Suppressor macrophage treated with lipopolysaccharide for 1 hour (primary cell): ENCODE measurements at regions not wholly inside any gene's neighbourhood (a gene's known extent, or its start where the extent isn't known, plus 50 kb on each side); places are given as distances from the start of the nearest gene placed in this dataset.
"Not testable (repeated sequence)": the region's sequence is repeated elsewhere in the genome, so short reads cannot be mapped to it uniquely, and the experiment has no call there.

Source experiments
- DNase-seq, 3 donors: peaks; one replicate each; pipeline ENCODE4 v3.0.0-alpha.2; 2020 to 2022

DNA sequence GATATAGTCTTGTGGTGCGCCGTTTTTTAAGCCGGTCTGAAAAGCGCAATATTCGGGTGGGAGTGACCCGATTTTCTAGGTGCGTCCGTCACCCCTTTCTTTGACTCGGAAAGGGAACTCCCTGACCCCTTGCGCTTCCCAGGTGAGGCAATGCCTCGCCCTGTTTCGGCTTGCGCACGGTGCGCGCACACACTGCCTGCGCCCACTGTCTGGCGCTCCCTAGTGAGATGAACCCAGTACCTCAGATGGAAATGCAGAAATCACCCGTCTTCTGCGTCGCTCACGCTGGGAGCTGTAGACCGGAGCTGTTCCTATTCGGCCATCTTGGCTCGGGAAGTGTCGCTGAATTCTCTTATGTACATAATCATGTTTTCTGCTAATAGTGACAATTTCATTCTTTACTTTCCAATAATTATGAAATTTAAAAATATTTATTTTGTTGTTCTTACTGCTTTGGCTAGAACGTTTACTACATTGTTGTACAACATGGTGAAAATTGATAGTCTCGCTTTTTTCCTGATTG is 61.2 kb upstream of the MINDY3 start:
- DNase-seq, result not testable (repeated sequence)

- DNase-seq, result no peak
These were observed 71.1 kb upstream of the MINDY3 start for GRCh38 chr10:15931376-15931775.

DNA sequence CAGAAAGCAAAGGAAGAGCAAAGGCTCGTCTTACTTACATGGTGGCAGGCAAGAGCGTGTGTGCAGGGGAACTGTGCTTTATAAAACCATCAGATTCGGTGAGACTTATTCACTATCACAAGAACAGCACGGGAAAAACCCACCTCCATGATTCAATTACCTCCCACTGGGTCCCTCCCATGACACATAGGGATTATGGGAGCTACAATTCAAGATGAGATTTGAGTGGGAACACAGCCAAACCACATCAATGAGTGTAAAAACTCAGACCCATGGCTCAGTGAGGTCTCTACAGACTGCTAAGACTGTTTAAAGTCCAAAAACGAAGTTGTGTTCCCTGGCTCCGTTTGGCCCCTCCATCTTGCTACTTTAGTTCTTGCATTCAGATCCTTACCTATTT is 79.2 kb upstream of the MINDY3 start:
- DNase-seq, result not testable (repeated sequence)

DNA sequence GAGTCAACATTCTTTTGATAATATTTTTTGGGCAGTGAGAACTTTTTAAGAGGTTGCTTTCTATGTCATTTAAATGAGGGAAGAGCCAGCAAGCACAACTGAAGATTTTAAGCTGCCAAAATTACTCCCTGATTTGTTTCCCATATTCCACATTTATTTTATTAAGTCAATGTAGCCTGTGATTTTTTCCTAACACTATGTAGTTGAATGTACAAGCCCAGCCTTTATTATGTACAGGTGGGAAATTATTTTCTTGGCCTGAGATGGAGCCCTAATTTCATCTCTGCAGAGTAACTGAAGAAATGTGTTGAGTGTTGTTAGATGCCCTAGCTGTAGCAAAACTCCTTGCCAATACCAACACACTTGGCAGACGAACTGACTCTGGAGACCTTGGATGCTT is 83.1 kb upstream of the MINDY3 start:
- no peak for DNase-seq

GRCh38 chr10:15954188-15954587 is 93.9 kb upstream of the MINDY3 start:
- no peak for DNase-seq

DNA sequence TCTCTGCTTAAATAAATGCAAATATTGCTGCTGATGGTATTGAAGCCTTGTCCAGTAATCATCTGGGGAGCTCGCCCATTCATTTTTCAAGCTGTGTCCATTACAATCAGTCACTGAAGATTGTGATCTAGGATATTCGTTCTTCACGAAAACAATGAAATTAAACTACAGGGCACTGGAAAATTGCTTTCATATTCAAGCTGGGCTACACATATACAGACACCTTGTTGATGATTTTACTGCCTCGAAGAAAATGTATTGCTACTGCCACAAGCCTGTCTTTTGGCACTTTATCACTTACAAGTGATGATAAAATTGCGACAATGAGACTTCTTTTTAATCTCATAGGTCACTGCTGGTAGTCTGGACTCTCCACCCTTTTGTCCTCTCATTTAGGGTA is 100.0 kb upstream of the MINDY3 start:
- no peak for DNase-seq

- not testable (repeated sequence) for DNase-seq
These were observed 112.4 kb upstream of the MINDY3 start for GRCh38 chr10:15972736-15973135.

DNA sequence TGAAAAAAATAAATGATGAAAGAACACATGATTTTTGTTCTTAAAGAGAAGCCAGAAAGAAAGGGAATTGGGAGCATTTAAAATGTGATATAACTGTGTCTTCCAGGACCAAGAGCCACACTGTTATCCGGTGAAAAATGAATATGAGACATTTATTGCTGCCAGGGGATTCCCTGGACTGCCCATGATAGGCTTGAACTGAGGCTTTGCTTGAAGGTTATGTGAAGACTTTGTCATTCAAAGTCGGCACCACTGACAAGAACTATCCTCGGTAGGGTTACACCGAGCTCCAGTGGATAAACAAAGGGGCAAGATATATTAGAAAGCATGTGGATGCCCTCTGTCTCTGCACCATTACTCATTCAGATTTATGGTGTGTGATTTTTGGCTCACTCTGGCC is 125.4 kb upstream of the MINDY3 start:
- no peak for DNase-seq

GRCh38 chr10:15990535-15991129 is 130.3 kb upstream of the MINDY3 start:
- no peak for DNase-seq

DNA sequence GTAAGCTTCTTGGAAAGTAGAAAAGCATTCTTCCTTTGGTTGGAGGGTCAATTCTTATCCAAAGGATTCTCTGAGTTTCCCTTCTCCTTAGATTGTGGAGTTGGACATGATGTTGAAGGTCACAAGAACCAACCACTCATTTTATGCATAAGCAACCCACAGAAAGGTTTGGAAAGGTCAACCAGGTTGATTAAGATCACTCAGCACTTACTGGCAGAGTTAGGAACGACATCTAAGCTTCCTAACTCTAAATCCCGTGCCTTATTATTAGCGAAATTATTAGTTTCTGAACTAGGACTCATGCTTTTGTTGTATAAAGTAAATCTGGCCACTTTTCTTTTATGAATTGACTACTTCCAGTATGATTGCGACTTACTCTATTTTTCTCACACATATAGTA is 137.0 kb upstream of the MINDY3 start:
- no peak for DNase-seq

DNA sequence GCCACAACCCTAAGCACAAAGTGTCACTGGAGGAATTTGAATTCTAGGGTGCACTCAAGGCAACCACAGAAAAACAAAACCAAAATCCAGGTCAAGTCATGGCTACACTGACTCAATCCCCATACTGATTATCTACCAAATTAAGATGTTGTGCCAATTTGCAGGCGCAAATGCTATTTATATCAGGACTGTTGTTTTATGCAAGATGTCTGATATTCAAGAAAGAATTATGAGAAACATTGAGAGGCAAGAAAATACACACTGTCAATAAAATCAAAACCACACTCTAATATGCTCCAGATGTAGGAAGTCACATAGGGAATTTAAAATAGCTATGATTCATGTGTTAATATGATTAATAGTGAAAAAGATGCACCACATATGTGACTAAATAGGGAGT is 141.3 kb upstream of the MINDY3 start:
- DNase-seq, result no peak

- no peak for DNase-seq
These were observed 149.5 kb upstream of the MINDY3 start for GRCh38 chr10:16009785-16010184.

- no peak for DNase-seq
These were observed 151.2 kb upstream of the MINDY3 start for GRCh38 chr10:16011548-16011947.

DNA sequence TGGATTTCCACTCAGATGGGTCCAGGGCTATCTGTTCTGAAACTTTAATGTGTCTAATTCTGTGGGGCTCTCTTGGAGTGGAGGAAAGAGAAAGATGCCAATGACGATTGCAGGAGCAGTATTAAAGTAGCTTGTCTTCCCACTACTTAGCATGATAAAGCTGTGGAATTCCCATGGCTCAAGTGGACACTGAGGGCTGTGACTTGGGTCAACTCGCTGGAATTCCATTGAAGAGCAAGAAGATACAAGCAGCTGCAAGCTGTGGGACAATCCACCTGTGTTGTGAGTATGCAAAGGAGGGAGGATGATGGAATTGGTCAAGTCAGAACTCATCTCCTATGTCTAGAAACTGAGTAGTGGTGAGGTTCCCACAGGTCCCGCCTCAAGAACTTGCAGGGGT is 154.2 kb upstream of the MINDY3 start:
- no peak for DNase-seq

DNA sequence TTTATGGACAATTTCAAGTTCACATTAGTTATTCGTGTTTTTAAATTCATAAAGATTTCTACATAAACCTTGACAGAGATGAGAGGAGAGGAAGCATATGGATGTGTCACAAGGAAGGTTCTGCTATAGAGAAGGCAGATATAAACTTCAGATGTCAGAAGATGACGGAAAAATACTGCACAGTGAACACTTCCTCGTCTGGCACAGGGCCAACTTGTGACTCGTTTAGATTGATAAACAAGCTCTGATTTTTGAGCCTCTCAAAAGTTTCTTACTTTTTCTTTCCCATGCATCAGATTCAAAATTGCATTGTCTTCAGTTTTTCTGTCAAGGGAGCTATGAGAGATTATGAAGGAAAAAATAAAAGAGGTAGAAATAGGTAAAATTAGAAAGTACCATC is 156.4 kb upstream of the MINDY3 start:
- no peak for DNase-seq

GRCh38 chr10:16020836-16021235 is 160.5 kb upstream of the MINDY3 start:
- DNase-seq, result no peak

GRCh38 chr10:16026832-16027231 is 166.5 kb upstream of the MINDY3 start:
- not testable (repeated sequence) for DNase-seq

- DNase-seq, result no peak
These were observed 170.3 kb upstream of the MINDY3 start for GRCh38 chr10:16030562-16030961.

- DNase-seq, result no peak
These were observed 188.7 kb upstream of the MINDY3 start for GRCh38 chr10:16049050-16049449.

GRCh38 chr10:16049782-16050181 is 189.5 kb upstream of the MINDY3 start:
- no peak for DNase-seq

- DNase-seq, result no peak
These were observed 203.0 kb upstream of the MINDY3 start for GRCh38 chr10:16063350-16063749.

DNA sequence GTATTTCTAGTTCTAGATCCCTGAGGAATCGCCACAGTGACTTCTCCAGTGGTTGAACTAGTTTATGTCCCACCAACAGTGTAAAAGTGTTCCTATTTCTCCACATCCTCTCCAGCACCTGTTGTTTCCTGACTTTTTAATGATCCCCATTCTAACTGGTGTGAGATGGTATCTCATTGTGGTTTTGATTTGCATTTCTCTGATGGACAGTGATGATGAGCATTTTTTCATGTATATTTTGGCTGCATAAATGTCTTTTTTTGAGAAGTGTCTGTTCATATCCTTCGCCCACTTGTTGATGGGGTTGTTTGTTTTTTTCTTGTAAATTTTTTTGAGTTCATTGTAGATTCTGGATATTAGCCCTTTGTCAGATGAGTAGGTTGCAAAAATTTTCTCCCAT is 223.2 kb upstream of the MINDY3 start:
- not testable (repeated sequence) for DNase-seq

- DNase-seq, result no peak
These were observed 244.8 kb upstream of the MINDY3 start for GRCh38 chr10:16105082-16105481.

GRCh38 chr10:16116404-16117304 is 256.3 kb upstream of the MINDY3 start:
- peak; percentile 7 to 19 (median 8) for DNase-seq
